H9 (cell line): ENCODE measurements at regions not wholly inside any gene's neighbourhood (a gene's known extent, or its start where the extent isn't known, plus 50 kb on each side); places are given as distances from the start of the nearest gene placed in this dataset.

ENCODE experiments used
- DNase-seq: peaks from one replicate; pipeline ENCODE4 v3.0.0-alpha.2; 2017
- H2AFZ ChIP-seq: one replicate; pipeline ENCODE4 v1.6.1; 2013; ENCODE audit warnings: mild to moderate bottlenecking, low read length, control low read depth, moderate library complexity
- H2AK5ac ChIP-seq: 2 replicates; pipeline ENCODE4 v1.6.1; 2013; ENCODE audit warnings: low read length, control low read depth, mixed read lengths; ENCODE audit not compliant: insufficient read length
- H2BK120ac ChIP-seq: one replicate; pipeline ENCODE4 v1.6.1; 2013; ENCODE audit warnings: low read depth, mild to moderate bottlenecking, low read length, control low read depth, inconsistent platforms; ENCODE audit not compliant: poor library complexity, severe bottlenecking
- H2BK12ac ChIP-seq: 2 replicates; pipeline ENCODE4 v1.6.1; 2013; ENCODE audit warnings: low read length, control low read depth, mixed read lengths, low read depth; ENCODE audit not compliant: insufficient read length
- H2BK15ac ChIP-seq: 2 replicates; pipeline ENCODE4 v1.6.1; 2013; ENCODE audit warnings: low read depth, low read length, control low read depth
- H2BK20ac ChIP-seq: one replicate; pipeline ENCODE4 v1.6.1; 2013; ENCODE audit warnings: low read depth, mild to moderate bottlenecking, low read length, control low read depth, inconsistent platforms; ENCODE audit not compliant: poor library complexity, severe bottlenecking
- H2BK5ac ChIP-seq: 2 replicates; pipeline ENCODE4 v1.6.1; 2013; ENCODE audit warnings: low read length, control low read depth, mixed read lengths; ENCODE audit not compliant: insufficient read length
- H3K14ac ChIP-seq: 2 replicates; pipeline ENCODE4 v1.6.1; 2013; ENCODE audit warnings: low read length, control low read depth; ENCODE audit not compliant: insufficient read depth
- H3K18ac ChIP-seq: 2 replicates; pipeline ENCODE4 v1.6.1; 2013; ENCODE audit warnings: low read depth, mild to moderate bottlenecking, mixed read lengths, low read length, control low read depth; ENCODE audit not compliant: insufficient read length
- H3K23ac ChIP-seq: 2 replicates; pipeline ENCODE4 v1.6.1; 2013; ENCODE audit warnings: low read length, control low read depth, mixed read lengths, low read depth; ENCODE audit not compliant: insufficient read length
- H3K23me2 ChIP-seq: 2 replicates; pipeline ENCODE4 v1.6.1; 2013; ENCODE audit warnings: low read depth, mild to moderate bottlenecking, mixed read lengths, low read length, control low read depth; ENCODE audit not compliant: insufficient read length, poor library complexity, severe bottlenecking
- H3K27ac ChIP-seq: 2 replicates; pipeline ENCODE4 v1.5.1; 2013; ENCODE audit warnings: low read length, control low read depth, mixed read lengths, low read depth; ENCODE audit not compliant: insufficient read length
- H3K27me3 ChIP-seq: 2 replicates; pipeline ENCODE4 v1.6.1; 2013; ENCODE audit warnings: low read length, control low read depth, inconsistent platforms; ENCODE audit not compliant: insufficient read depth
- H3K4ac ChIP-seq: 2 replicates; pipeline ENCODE4 v1.6.1; 2013; ENCODE audit warnings: low read depth, mild to moderate bottlenecking, control low read depth, inconsistent platforms, low read length, moderate library complexity
- H3K4me1 ChIP-seq: 2 replicates; pipeline ENCODE4 v1.6.1; 2013; ENCODE audit warnings: low read length, control low read depth, inconsistent platforms; ENCODE audit not compliant: insufficient read depth
- H3K4me2 ChIP-seq: 2 replicates; pipeline ENCODE4 v1.6.1; 2013; ENCODE audit warnings: low read length, control low read depth, mixed read lengths; ENCODE audit not compliant: insufficient read length, insufficient read depth
- H3K56ac ChIP-seq: 2 replicates; pipeline ENCODE4 v1.6.1; 2013; ENCODE audit warnings: low read depth, mild to moderate bottlenecking, mixed read lengths, low read length, control low read depth; ENCODE audit not compliant: insufficient read length
- H3K79me1 ChIP-seq: 2 replicates; pipeline ENCODE4 v1.6.1; 2013; ENCODE audit warnings: low read depth, mild to moderate bottlenecking, moderate library complexity, low read length, control low read depth, inconsistent platforms; ENCODE audit not compliant: insufficient read depth, poor library complexity, severe bottlenecking
- H3K79me2 ChIP-seq: 2 replicates; pipeline ENCODE4 v1.6.1; 2013; ENCODE audit warnings: low read length, control low read depth, inconsistent platforms; ENCODE audit not compliant: insufficient read depth
- H3K9ac ChIP-seq: 2 replicates; pipeline ENCODE4 v1.6.1; 2013; ENCODE audit warnings: low read length, control low read depth, mixed read lengths; ENCODE audit not compliant: insufficient read length; ENCODE audit errors: extremely low read depth
- H3K9me3 ChIP-seq: one replicate; pipeline ENCODE4 v1.6.1; 2013; ENCODE audit warnings: low read depth, low read length, inconsistent platforms; ENCODE audit not compliant: control insufficient read depth
- H3T11ph ChIP-seq: one replicate; pipeline ENCODE4 v1.6.1; 2013; ENCODE audit warnings: mild to moderate bottlenecking, low read length, control low read depth, inconsistent platforms
- H4K20me1 ChIP-seq: one replicate; pipeline ENCODE4 v1.6.1; 2013; ENCODE audit not compliant: control insufficient read depth, insufficient read length, insufficient read depth
- H4K5ac ChIP-seq: 2 replicates; pipeline ENCODE4 v1.6.1; 2013; ENCODE audit warnings: low read depth, mild to moderate bottlenecking, mixed read lengths, low read length, control low read depth; ENCODE audit not compliant: insufficient read length
- H4K8ac ChIP-seq: replicated peaks from 2 replicates; pipeline ENCODE4 v1.6.1; 2013; ENCODE audit warnings: low read length, control low read depth, mixed read lengths, low read depth; ENCODE audit not compliant: insufficient read length
- H4K91ac ChIP-seq: 2 replicates; pipeline ENCODE4 v1.6.1; 2013; ENCODE audit warnings: low read depth, mild to moderate bottlenecking, moderate library complexity, mixed read lengths, low read length, control low read depth; ENCODE audit not compliant: insufficient read length
- H3K27ac Mint-ChIP-seq, 3 experiments: 2 replicates in 2 of 3; 3 replicates in 1 of 3; pipeline ENCODE4 v1.8.0; 2020 to 2021; ENCODE audit warnings: mixed read lengths in 3 of 3, mild to moderate bottlenecking in 1 of 3, moderate library complexity in 1 of 3
- H3K27me3 Mint-ChIP-seq: 2 replicates; pipeline ENCODE4 v1.8.0; 2021; ENCODE audit warnings: low read depth, mild to moderate bottlenecking, moderate library complexity, mixed read lengths
- H3K36me3 Mint-ChIP-seq, 3 experiments: 2 replicates in 2 of 3; 3 replicates in 1 of 3; pipeline ENCODE4 v1.8.0; 2020 to 2021; ENCODE audit warnings: low read depth in 3 of 3, mixed read lengths in 3 of 3; ENCODE audit not compliant: insufficient read depth in 1 of 3
- H3K4me1 Mint-ChIP-seq, 2 experiments: 2 replicates each; pipeline ENCODE4 v1.8.0; 2020; ENCODE audit warnings: mixed read lengths in 2 of 2
- H3K4me3 Mint-ChIP-seq, 2 experiments: 2 replicates in 1 of 2; 3 replicates in 1 of 2; pipeline ENCODE4 v1.8.0; 2020 to 2021; ENCODE audit warnings: mild to moderate bottlenecking in 2 of 2, mixed read lengths in 2 of 2, moderate library complexity in 1 of 2
- H3K9me3 Mint-ChIP-seq, 2 experiments: 2 replicates in 1 of 2; 3 replicates in 1 of 2; pipeline ENCODE4 v1.8.0; 2020; ENCODE audit warnings: mild to moderate bottlenecking in 2 of 2, mixed read lengths in 2 of 2, moderate library complexity in 1 of 2
- WGBS: extraction: QIAGEN DNeasy Blood & Tissue Kit; methylation state at CpG from one replicate; pipeline ENCODE4 v1.1.7; 2013; ENCODE audit warnings: missing lambda C conversion rate, low lambda C conversion rate, mixed read lengths; ENCODE audit not compliant: insufficient read length; ENCODE audit errors: extremely low coverage; 5-methylcytosine and 5-hydroxymethylcytosine counted together
- TF ChIP-seq, protein P1 (sequence below): fragments of 200-600 bp; sonication (generic); conservative IDR thresholded peaks from 3 replicates; pipeline ENCODE4 v1.8.0; 2021; ENCODE audit warnings: antibody characterized with exemption, mild to moderate bottlenecking

DNA sequence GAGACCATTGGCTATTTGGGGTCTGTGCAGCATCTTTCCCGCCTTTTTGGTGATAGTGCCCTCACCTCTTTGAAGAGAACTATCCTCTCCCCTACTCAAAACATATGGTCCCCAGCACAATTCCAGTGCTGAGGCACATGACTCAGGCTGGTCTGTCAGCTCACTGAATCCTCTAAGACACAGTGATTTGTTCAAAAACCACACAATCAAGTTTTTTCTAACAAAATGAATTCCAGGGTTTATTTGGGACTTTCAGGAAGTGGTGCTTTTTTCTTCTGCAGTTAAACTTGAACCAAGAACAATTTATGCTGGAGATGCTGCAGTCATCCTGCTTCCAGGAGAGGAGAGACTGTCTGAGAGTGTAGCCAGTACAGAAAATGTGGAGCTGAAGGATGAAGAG lies 142.5 kb upstream of the LMCD1 start:
- Histone ChIP-seq H3K27me3 (no peaks in the 10 kb centered on the region), H4K91ac (no peak overlapping the region), H3K4me2 (no peak overlapping the region), H3K23ac (no peak overlapping the region), H3K9me3 (no peaks in the 10 kb centered on the region), H4K8ac (no peak overlapping the region), H4K5ac (no peak overlapping the region), H2BK12ac (no peak overlapping the region), H3K79me1 (no peaks in the 10 kb centered on the region), H3K56ac (no peak overlapping the region), H3K9ac (no peak overlapping the region), H3K27ac (no peak overlapping the region), H3K14ac (no peak overlapping the region), H2BK120ac (no peak overlapping the region), H4K20me1 (no peaks in the 10 kb centered on the region), H3K18ac (no peak overlapping the region), H3T11ph (no peak overlapping the region), H2AK5ac (no peak overlapping the region), H2BK5ac (no peak overlapping the region), H2AFZ (no peak overlapping the region), H3K23me2 (no peaks in the 10 kb centered on the region), H3K4ac (no peak overlapping the region), H2BK15ac (no peak overlapping the region), H3K79me2 (no peaks in the 10 kb centered on the region; the same call in 1 of the 2 replicates), H2BK20ac (no peak overlapping the region), H3K4me1 (no peaks in the 10 kb centered on the region)
- no peak for DNase-seq
- peaks cover 1% of the 10 kb centered on the region; the same call in 1 of the 2 replicates for H3K27me3 Mint-ChIP-seq
- H3K27ac Mint-ChIP-seq: no peak overlapping the region
- no peaks in the 10 kb centered on the region; a peak in 1 of 7 replicates for H3K36me3 Mint-ChIP-seq
- no peaks in the 10 kb centered on the region for H3K9me3 Mint-ChIP-seq
- WGBS: no CpG with 5 or more reads among the region's 1 CpG
- H3K4me1 Mint-ChIP-seq: peaks cover 5 to 7% of the 10 kb centered on the region in 2 experiments
- no peak overlapping the region for H3K4me3 Mint-ChIP-seq
- TF ChIP-seq, protein P1, sequence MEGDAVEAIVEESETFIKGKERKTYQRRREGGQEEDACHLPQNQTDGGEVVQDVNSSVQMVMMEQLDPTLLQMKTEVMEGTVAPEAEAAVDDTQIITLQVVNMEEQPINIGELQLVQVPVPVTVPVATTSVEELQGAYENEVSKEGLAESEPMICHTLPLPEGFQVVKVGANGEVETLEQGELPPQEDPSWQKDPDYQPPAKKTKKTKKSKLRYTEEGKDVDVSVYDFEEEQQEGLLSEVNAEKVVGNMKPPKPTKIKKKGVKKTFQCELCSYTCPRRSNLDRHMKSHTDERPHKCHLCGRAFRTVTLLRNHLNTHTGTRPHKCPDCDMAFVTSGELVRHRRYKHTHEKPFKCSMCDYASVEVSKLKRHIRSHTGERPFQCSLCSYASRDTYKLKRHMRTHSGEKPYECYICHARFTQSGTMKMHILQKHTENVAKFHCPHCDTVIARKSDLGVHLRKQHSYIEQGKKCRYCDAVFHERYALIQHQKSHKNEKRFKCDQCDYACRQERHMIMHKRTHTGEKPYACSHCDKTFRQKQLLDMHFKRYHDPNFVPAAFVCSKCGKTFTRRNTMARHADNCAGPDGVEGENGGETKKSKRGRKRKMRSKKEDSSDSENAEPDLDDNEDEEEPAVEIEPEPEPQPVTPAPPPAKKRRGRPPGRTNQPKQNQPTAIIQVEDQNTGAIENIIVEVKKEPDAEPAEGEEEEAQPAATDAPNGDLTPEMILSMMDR: no peak
